ENCODE measurements at regions not wholly inside any gene's neighbourhood (a gene's known extent, or its start where the extent isn't known, plus 50 kb on each side); places are given as distances from the start of the nearest gene placed in this dataset.

- DNase-seq = no peak
Observed at GRCh38 chr14:101123618-101124510, 220.3 kb upstream of the RTL1 start.

- no peak for DNase-seq
Observed at GRCh38 chr14:101124815-101125214, 221.3 kb upstream of the RTL1 start.

GRCh38 chr14:101125313-101125712, 221.8 kb upstream of the RTL1 start:
- DNase-seq = no peak

GRCh38 chr14:101125719-101126651, 222.5 kb upstream of the RTL1 start:
- no peak for DNase-seq

GRCh38 chr14:101126731-101127130, 223.2 kb upstream of the RTL1 start:
- DNase-seq = no peak

- no peak for DNase-seq
Observed at GRCh38 chr14:101127224-101127623, 223.7 kb upstream of the RTL1 start.

GRCh38 chr14:101128478-101129321, 225.2 kb upstream of the RTL1 start:
- no peak for DNase-seq

GRCh38 chr14:101129521-101130167, 226.1 kb upstream of the RTL1 start:
- DNase-seq = no peak

- no peak for DNase-seq
Observed at GRCh38 chr14:101130861-101131260, 227.3 kb upstream of the RTL1 start.

GRCh38 chr14:101131451-101131916, 228.0 kb upstream of the RTL1 start:
- DNase-seq = no peak

GRCh38 chr14:101132051-101132571, 228.6 kb upstream of the RTL1 start:
- DNase-seq = no peak

- no peak for DNase-seq
Observed at GRCh38 chr14:101132588-101132987, 229.1 kb upstream of the RTL1 start.

GRCh38 chr14:101133068-101133467, 229.5 kb upstream of the RTL1 start:
- no peak for DNase-seq

- DNase-seq = no peak
Observed at GRCh38 chr14:101134161-101134631, 230.7 kb upstream of the RTL1 start.

- DNase-seq = no peak
Observed at GRCh38 chr14:101134851-101135433, 231.4 kb upstream of the RTL1 start.

- DNase-seq = no peak
Observed at GRCh38 chr14:101135796-101136742, 232.5 kb upstream of the RTL1 start.

- no peak for DNase-seq
Observed at GRCh38 chr14:101137234-101137633, 233.7 kb upstream of the RTL1 start.

- DNase-seq = no peak
Observed at GRCh38 chr14:101147848-101148247, 244.3 kb upstream of the RTL1 start.

GRCh38 chr14:101150039-101150610, 246.6 kb upstream of the RTL1 start:
- no peak for DNase-seq

All from fibroblast of skin of right quadriceps (primary cell).